Astrocyte (in vitro differentiated cells and primary cell): ENCODE measurements at regions not wholly inside any gene's neighbourhood (a gene's known extent, or its start where the extent isn't known, plus 50 kb on each side); places are given as distances from the start of the nearest gene placed in this dataset.

Source experiments
- EZH2 ChIP-seq: IDR thresholded peaks from 2 replicates; pipeline ENCODE4 v1.6.1; 2012; ENCODE audit warnings: mild to moderate bottlenecking, low read length, inconsistent platforms; ENCODE audit not compliant: insufficient read depth
- TF ChIP-seq, protein P1 (sequence below): IDR thresholded peaks from 2 replicates; pipeline ENCODE4 v1.5.1; 2011; ENCODE audit warnings: low read depth, mild to moderate bottlenecking, inconsistent platforms, low read length, moderate library complexity; ENCODE audit not compliant: insufficient read depth

DNA sequence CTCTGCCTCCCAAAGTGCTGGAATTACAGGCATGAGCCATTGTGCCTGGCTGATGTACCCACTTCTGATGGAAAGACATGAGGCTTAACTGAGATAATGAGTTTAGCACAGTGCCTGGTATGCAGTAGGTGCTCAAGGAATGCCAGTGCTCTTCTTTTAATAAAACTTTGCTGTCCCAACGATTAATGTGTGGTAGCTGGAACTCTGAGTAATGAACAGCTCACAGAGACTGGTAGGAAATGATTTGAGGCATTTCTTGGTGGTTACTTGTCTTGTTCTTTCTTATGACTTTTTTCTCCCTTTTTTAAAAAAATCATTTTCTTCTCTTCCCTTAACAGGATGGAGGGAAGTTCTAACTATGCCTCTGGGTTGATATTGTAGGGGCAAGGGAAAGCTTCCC, 235.7 kb upstream of the PWP1 start:
- no peak for TF ChIP-seq EZH2
- TF ChIP-seq, protein P1, sequence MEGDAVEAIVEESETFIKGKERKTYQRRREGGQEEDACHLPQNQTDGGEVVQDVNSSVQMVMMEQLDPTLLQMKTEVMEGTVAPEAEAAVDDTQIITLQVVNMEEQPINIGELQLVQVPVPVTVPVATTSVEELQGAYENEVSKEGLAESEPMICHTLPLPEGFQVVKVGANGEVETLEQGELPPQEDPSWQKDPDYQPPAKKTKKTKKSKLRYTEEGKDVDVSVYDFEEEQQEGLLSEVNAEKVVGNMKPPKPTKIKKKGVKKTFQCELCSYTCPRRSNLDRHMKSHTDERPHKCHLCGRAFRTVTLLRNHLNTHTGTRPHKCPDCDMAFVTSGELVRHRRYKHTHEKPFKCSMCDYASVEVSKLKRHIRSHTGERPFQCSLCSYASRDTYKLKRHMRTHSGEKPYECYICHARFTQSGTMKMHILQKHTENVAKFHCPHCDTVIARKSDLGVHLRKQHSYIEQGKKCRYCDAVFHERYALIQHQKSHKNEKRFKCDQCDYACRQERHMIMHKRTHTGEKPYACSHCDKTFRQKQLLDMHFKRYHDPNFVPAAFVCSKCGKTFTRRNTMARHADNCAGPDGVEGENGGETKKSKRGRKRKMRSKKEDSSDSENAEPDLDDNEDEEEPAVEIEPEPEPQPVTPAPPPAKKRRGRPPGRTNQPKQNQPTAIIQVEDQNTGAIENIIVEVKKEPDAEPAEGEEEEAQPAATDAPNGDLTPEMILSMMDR = no peak
